GM18951 (cell line): ENCODE measurements at regions not wholly inside any gene's neighbourhood (a gene's known extent, or its start where the extent isn't known, plus 50 kb on each side); places are given as distances from the start of the nearest gene placed in this dataset.

ENCODE experiments used
- POLR2A ChIP-seq: IDR thresholded peaks from 4 replicates; pipeline ENCODE4 v1.6.1; 2011; ENCODE audit warnings: mild to moderate bottlenecking; ENCODE audit not compliant: insufficient read length, insufficient read depth; ENCODE audit errors: extremely low read depth
- in situ Hi-C: fragments of 300-500 bp; cut with MboI; formaldehyde crosslinking; loops from one replicate; pipeline ENCODE4 v1.12.0; 2022; ENCODE audit warnings: low sequenced_read_pairs, mixed read lengths, inconsistent platforms; ENCODE audit not compliant: unreplicated experiment

GRCh38 chr1:228904222-228904621 lies 168.9 kb downstream of the RHOU start:
- in situ Hi-C loops = no loop called here

GRCh38 chr1:228905701-228906101 lies 170.4 kb downstream of the RHOU start:
- TF ChIP-seq POLR2A = no peak

More at GRCh38 chr1:228904222-228904621, 168.9 kb downstream of the RHOU start:
- no peak for TF ChIP-seq POLR2A

GRCh38 chr1:228906223-228906860 lies 171.1 kb downstream of the RHOU start:
- in situ Hi-C loops = no loop called here
- no peak for TF ChIP-seq POLR2A

More at GRCh38 chr1:228905701-228906101, 170.4 kb downstream of the RHOU start:
- in situ Hi-C loops = no loop called here

- in situ Hi-C loops = no loop called here
Observed at GRCh38 chr1:228911225-228912210, 176.2 kb downstream of the RHOU start.

GRCh38 chr1:228913626-228914414 lies 178.5 kb downstream of the RHOU start:
- in situ Hi-C loops = no loop called here
- TF ChIP-seq POLR2A = no peak

More at GRCh38 chr1:228911225-228912210, 176.2 kb downstream of the RHOU start:
- no peak for TF ChIP-seq POLR2A

GRCh38 chr1:228914700-228915099 lies 179.4 kb downstream of the RHOU start:
- TF ChIP-seq POLR2A = no peak
- in situ Hi-C loops = no loop called here

- in situ Hi-C loops = no loop called here
Observed at GRCh38 chr1:228917342-228917741, 182.1 kb downstream of the RHOU start.

GRCh38 chr1:228917755-228918154 lies 182.5 kb downstream of the RHOU start:
- in situ Hi-C loops = no loop called here
- TF ChIP-seq POLR2A = no peak

More at GRCh38 chr1:228917342-228917741, 182.1 kb downstream of the RHOU start:
- no peak for TF ChIP-seq POLR2A

- no peak for TF ChIP-seq POLR2A
- in situ Hi-C loops = no loop called here
Observed at GRCh38 chr1:228918335-228918734, 183.1 kb downstream of the RHOU start.

GRCh38 chr1:228919914-228920313 lies 184.6 kb downstream of the RHOU start:
- TF ChIP-seq POLR2A = no peak
- in situ Hi-C loops = no loop called here

- TF ChIP-seq POLR2A = no peak
- in situ Hi-C loops = no loop called here
Observed at GRCh38 chr1:228920831-228921230, 185.6 kb downstream of the RHOU start.

- in situ Hi-C loops = no loop called here
- TF ChIP-seq POLR2A = no peak
Observed at GRCh38 chr1:228921481-228921880, 186.2 kb downstream of the RHOU start.
